ENCODE measurements at regions not wholly inside any gene's neighbourhood (a gene's known extent, or its start where the extent isn't known, plus 50 kb on each side); places are given as distances from the start of the nearest gene placed in this dataset.
A peak's percentile ranks its signal among the peaks of the same experiment; 100 is the strongest.

GRCh38 chr13:107992542-107992941 is 222.8 kb downstream of the LIG4 start:
- Histone ChIP-seq H3K27ac (no peak overlapping the region), H3K4me2 (no peak overlapping the region)
- BruUV-seq (replicated peaks), result no TSS peak

DNA sequence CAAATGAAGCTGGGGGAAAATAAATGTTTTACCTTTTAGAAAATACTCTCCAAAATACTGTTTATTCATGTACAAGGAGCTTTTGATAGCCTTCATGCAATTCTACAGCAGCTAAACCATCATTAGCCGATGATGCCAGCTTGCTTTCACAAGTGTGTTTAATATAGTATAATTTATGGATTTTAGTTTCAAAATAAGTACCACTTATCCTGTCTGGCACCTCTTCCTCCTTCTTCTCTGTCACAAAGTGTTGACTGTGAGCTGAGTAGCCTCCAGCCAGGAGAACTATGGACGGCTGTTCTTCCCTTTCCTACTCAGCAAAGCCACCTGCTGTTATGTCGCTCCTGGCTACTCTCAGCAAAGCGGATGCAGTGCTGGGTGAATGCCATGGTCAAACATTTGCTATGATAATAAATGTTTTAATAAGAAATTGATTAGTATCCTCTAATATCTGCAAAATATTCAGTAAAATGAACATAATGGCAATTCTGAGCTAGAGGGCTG is 238.2 kb downstream of the LIG4 start:
- intact Hi-C loops (cut with micrococcal nuclease; ENCODE audit: unreplicated experiment), result no loop called here
- CTCF ChIA-PET, result no interaction called here
- H3K4me1 ChIP-seq (replicated peaks; ENCODE audit: insufficient read depth), result no peaks in the 10 kb centered on the region
- H3K9me3 ChIP-seq (ENCODE audit: insufficient read depth, low read depth), result no peaks in the 10 kb centered on the region
- DNase-seq, result no peak
- no peaks in the 10 kb centered on the region for H3K27me3 ChIP-seq (ENCODE audit: insufficient read depth, low read depth)
- BruUV-seq (replicated peaks), result no TSS peak
- POLR2A ChIA-PET (ENCODE audit: unreplicated experiment), result no interaction called here
- no peaks in the 10 kb centered on the region for H3K79me2 ChIP-seq (ENCODE audit: low read depth)
- H3K9me2 ChIP-seq (ENCODE audit: insufficient read depth), result peaks cover 6% of the 10 kb centered on the region; the same call in 1 of the 2 replicates
- no peaks in the 10 kb centered on the region for H3K36me3 ChIP-seq (ENCODE audit: low read depth)
- no peak overlapping the region for H3K27ac ChIP-seq
- H4K20me1 ChIP-seq (ENCODE audit: insufficient read depth), result no peaks in the 10 kb centered on the region
- no peak for TF ChIP-seq CTCF (conservative IDR thresholded peaks at IDR 0.05)
- TF ChIP-seq EZH2 (IDR thresholded peaks at IDR 0.05; ENCODE audit: low read depth), result no peak
- H2AFZ ChIP-seq, result no peak overlapping the region
- H3K4me3 ChIP-seq, result no peak overlapping the region
- H3K4me2 ChIP-seq, result no peak overlapping the region
- no peaks in the 10 kb centered on the region for H3F3A ChIP-seq (ENCODE audit: insufficient read depth, low read depth)

More at GRCh38 chr13:107992542-107992941, 222.8 kb downstream of the LIG4 start:
- no peaks in the 10 kb centered on the region for H3K79me2 ChIP-seq (ENCODE audit: low read depth)
- intact Hi-C loops (cut with micrococcal nuclease; ENCODE audit: unreplicated experiment), result no loop called here
- H3K4me1 ChIP-seq (replicated peaks; ENCODE audit: insufficient read depth), result peaks cover 13% of the 10 kb centered on the region
- DNase-seq, result no peak
- H4K20me1 ChIP-seq (ENCODE audit: insufficient read depth), result no peaks in the 10 kb centered on the region
- no peak overlapping the region for H3K4me3 ChIP-seq
- no peaks in the 10 kb centered on the region for H3K27me3 ChIP-seq (ENCODE audit: insufficient read depth, low read depth)
- no peaks in the 10 kb centered on the region for H3K36me3 ChIP-seq (ENCODE audit: low read depth)
- no peak for TF ChIP-seq CTCF (conservative IDR thresholded peaks at IDR 0.05)
- TF ChIP-seq EZH2 (IDR thresholded peaks at IDR 0.05; ENCODE audit: low read depth), result no peak
- H3K9me3 ChIP-seq (ENCODE audit: insufficient read depth, low read depth), result no peaks in the 10 kb centered on the region
- ChIA-PET POLR2A (ENCODE audit: unreplicated experiment) (no interaction called here), CTCF (no interaction called here)
- peak overlapping the region; percentile 0; the same call in 1 of the 2 replicates for H2AFZ ChIP-seq
- peaks cover 4% of the 10 kb centered on the region for H3K9me2 ChIP-seq (ENCODE audit: insufficient read depth)
- no peaks in the 10 kb centered on the region for H3F3A ChIP-seq (ENCODE audit: insufficient read depth, low read depth)

DNA sequence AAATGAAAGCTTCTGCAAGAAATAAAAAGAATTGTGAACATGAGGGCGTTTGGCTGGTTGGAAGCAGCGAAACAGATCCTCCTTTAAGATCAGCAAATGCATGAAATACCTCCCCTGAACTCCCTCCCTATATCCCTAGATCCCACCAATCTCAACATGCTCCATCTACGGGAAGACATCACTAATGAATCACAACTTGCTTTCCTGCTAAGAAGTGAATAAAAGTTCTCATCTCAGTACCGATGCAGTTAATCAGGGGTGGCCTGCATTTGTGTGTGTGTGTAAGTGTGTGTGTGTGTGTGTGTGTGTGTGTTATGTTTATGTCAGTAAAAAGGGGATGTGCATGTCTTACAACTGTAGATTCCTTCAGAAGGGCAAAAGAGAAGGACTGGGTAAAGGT is 238.7 kb downstream of the LIG4 start:
- CTCF ChIA-PET, result no interaction called here

More for the DNA sequence above, 238.7 kb downstream of the LIG4 start:
- Histone ChIP-seq H3K4me2 (no peak overlapping the region), H3K36me3 (ENCODE audit: low read depth) (no peaks in the 10 kb centered on the region), H3K79me2 (ENCODE audit: low read depth) (no peaks in the 10 kb centered on the region), H3K4me3 (no peak overlapping the region), H3K27ac (no peak overlapping the region), H3K27me3 (ENCODE audit: insufficient read depth, low read depth) (no peaks in the 10 kb centered on the region), H3K9me3 (ENCODE audit: insufficient read depth, low read depth) (no peaks in the 10 kb centered on the region), H3F3A (ENCODE audit: insufficient read depth, low read depth) (no peaks in the 10 kb centered on the region), H3K4me1 (replicated peaks; ENCODE audit: insufficient read depth) (no peaks in the 10 kb centered on the region), H4K20me1 (ENCODE audit: insufficient read depth) (no peaks in the 10 kb centered on the region), H2AFZ (no peak overlapping the region), H3K9me2 (ENCODE audit: insufficient read depth) (peaks cover 6% of the 10 kb centered on the region; the same call in 1 of the 2 replicates)
- BruUV-seq (replicated peaks), result no TSS peak
- TF ChIP-seq EZH2 (IDR thresholded peaks at IDR 0.05; ENCODE audit: low read depth), result no peak
- no peak for TF ChIP-seq CTCF (conservative IDR thresholded peaks at IDR 0.05)
- intact Hi-C loops (cut with micrococcal nuclease; ENCODE audit: unreplicated experiment), result no loop called here
- DNase-seq, result no peak
- POLR2A ChIA-PET (ENCODE audit: unreplicated experiment), result no interaction called here
